ENCODE measurements at regions not wholly inside any gene's neighbourhood (a gene's known extent, or its start where the extent isn't known, plus 50 kb on each side); places are given as distances from the start of the nearest gene placed in this dataset.

- TF ChIP-seq CTCF (IDR thresholded peaks at IDR 0.05; ENCODE audit: insufficient read depth, low read length, missing control alignments), result no peak
- CTCF ChIA-PET, result no interaction called here
- no peak overlapping the region for H3K4me3 ChIP-seq (ENCODE audit: low read depth, low read length)
- POLR2A ChIA-PET, result no interaction called here
- DNase-seq (ENCODE audit: low read depth, low spot score), result no peak
Measured at GRCh38 chr3:99094606-99095005, 193.1 kb upstream of the DCBLD2 start.

- no peak overlapping the region for H3K4me3 ChIP-seq (ENCODE audit: low read depth, low read length)
- CTCF ChIA-PET, result no interaction called here
- no peak for TF ChIP-seq CTCF (IDR thresholded peaks at IDR 0.05; ENCODE audit: insufficient read depth, low read length, missing control alignments)
- DNase-seq (ENCODE audit: low read depth, low spot score), result no peak
- POLR2A ChIA-PET, result no interaction called here
Measured at GRCh38 chr3:99087277-99087676, 185.8 kb upstream of the DCBLD2 start.

GRCh38 chr3:99084826-99085225 is 183.3 kb upstream of the DCBLD2 start:
- TF ChIP-seq CTCF (IDR thresholded peaks at IDR 0.05; ENCODE audit: insufficient read depth, low read length, missing control alignments), result no peak
- POLR2A ChIA-PET, result no interaction called here
- CTCF ChIA-PET, result interaction anchor here (1.0 to 1.8 kb wide), 2 partner anchors 61 to 88 kb away, joined by 3 to 6 read pairs; no protein-coding TSS in a partner anchor
- H3K4me3 ChIP-seq (ENCODE audit: low read depth, low read length), result no peak overlapping the region
- DNase-seq (ENCODE audit: low read depth, low spot score), result no peak

GRCh38 chr3:99084156-99084555 is 182.7 kb upstream of the DCBLD2 start:
- CTCF ChIA-PET, result no interaction called here
- TF ChIP-seq CTCF (IDR thresholded peaks at IDR 0.05; ENCODE audit: insufficient read depth, low read length, missing control alignments), result no peak
- POLR2A ChIA-PET, result no interaction called here
- no peak overlapping the region for H3K4me3 ChIP-seq (ENCODE audit: low read depth, low read length)
- no peak for DNase-seq (ENCODE audit: low read depth, low spot score)

GRCh38 chr3:99071096-99071495 is 169.6 kb upstream of the DCBLD2 start:
- no peak for DNase-seq (ENCODE audit: low read depth, low spot score)
- CTCF ChIA-PET, result no interaction called here
- POLR2A ChIA-PET, result no interaction called here
- no peak for TF ChIP-seq CTCF (IDR thresholded peaks at IDR 0.05; ENCODE audit: insufficient read depth, low read length, missing control alignments)
- no peak overlapping the region for H3K4me3 ChIP-seq (ENCODE audit: low read depth, low read length)

GRCh38 chr3:99069973-99070372 is 168.5 kb upstream of the DCBLD2 start:
- TF ChIP-seq CTCF (IDR thresholded peaks at IDR 0.05; ENCODE audit: insufficient read depth, low read length, missing control alignments), result no peak
- no peak for DNase-seq (ENCODE audit: low read depth, low spot score)
- ChIA-PET CTCF (interaction anchor here (0.7 to 1.1 kb wide), 2 partner anchors 47 to 103 kb away, joined by 3 to 5 read pairs; no protein-coding TSS in a partner anchor), POLR2A (no interaction called here)
- no peak overlapping the region for H3K4me3 ChIP-seq (ENCODE audit: low read depth, low read length)

All from AG04449 (cell line).